IMR-90 (cell line): ENCODE measurements at regions not wholly inside any gene's neighbourhood (a gene's known extent, or its start where the extent isn't known, plus 50 kb on each side); places are given as distances from the start of the nearest gene placed in this dataset.

Source experiments
- ATAC-seq: fragments of 200-7000 bp; cut with Tn5 transposase; 2 replicates; pipeline ENCODE4 v1.9.1; 2020; ENCODE audit warnings: low read depth, mild to moderate bottlenecking, moderate library complexity
- BruUV-seq: library from RNA; stranded (reverse); fragments of 400-500 nt; replicated peaks from 2 replicates; lab custom pipeline; 2021; lab: Mats Ljungman, UMichigan
- CTCF ChIA-PET: fragments of 300-600 bp; formaldehyde crosslinking; extraction: SDS; loops from one replicate; lab custom pipeline; 2021; ENCODE audit warnings: antibody characterized with exemption; lab: Yijun Ruan, JAX
- POLR2A ChIA-PET: fragments of 300-600 bp; sonication (Branson Sonifier 250); formaldehyde crosslinking; loops from one replicate; lab custom pipeline; 2022; ENCODE audit warnings: antibody characterized with exemption; ENCODE audit not compliant: unreplicated experiment; lab: Charles Lee
- DNase-seq: peaks from one replicate; pipeline ENCODE4 v3.0.0; 2013
- H2AFZ ChIP-seq: replicated peaks from 2 replicates; pipeline ENCODE3; 2013; ENCODE audit warnings: low read length, mild to moderate bottlenecking; ENCODE audit not compliant: poor library complexity
- H2AK5ac ChIP-seq: 2 replicates; pipeline ENCODE4 v1.6.1; 2013; ENCODE audit warnings: low read depth, low read length, inconsistent platforms
- H2AK9ac ChIP-seq: replicated peaks from 2 replicates; pipeline ENCODE3; 2013; ENCODE audit warnings: mild to moderate bottlenecking, low read depth, low read length, moderate library complexity; ENCODE audit not compliant: poor library complexity
- H2BK120ac ChIP-seq: 2 replicates; pipeline ENCODE4 v1.6.1; 2013; ENCODE audit warnings: low read depth, low read length, inconsistent platforms
- H2BK15ac ChIP-seq: 3 replicates; pipeline ENCODE4 v1.6.1; 2013; ENCODE audit warnings: low read depth, low read length, inconsistent platforms
- H2BK20ac ChIP-seq: 2 replicates; pipeline ENCODE4 v1.6.1; 2013; ENCODE audit warnings: low read depth, mild to moderate bottlenecking, inconsistent platforms, low read length, moderate library complexity
- H2BK5ac ChIP-seq: 2 replicates; pipeline ENCODE4 v1.6.1; 2013; ENCODE audit warnings: mild to moderate bottlenecking, low read depth, low read length, inconsistent platforms; ENCODE audit not compliant: poor library complexity, severe bottlenecking
- H3K14ac ChIP-seq: replicated peaks from 2 replicates; pipeline ENCODE4 v1.6.1; 2013; ENCODE audit warnings: low read depth, low read length, inconsistent platforms
- H3K18ac ChIP-seq: 2 replicates; pipeline ENCODE4 v1.6.1; 2013; ENCODE audit warnings: low read depth, low read length, control low read depth
- H3K23ac ChIP-seq: 2 replicates; pipeline ENCODE4 v1.6.1; 2013; ENCODE audit warnings: low read depth, low read length, inconsistent platforms
- H3K27ac ChIP-seq: 2 replicates; pipeline ENCODE4 v1.5.1; 2013; ENCODE audit warnings: mild to moderate bottlenecking, control low read depth, low read length; ENCODE audit not compliant: insufficient read depth
- H3K27me3 ChIP-seq: 2 replicates; pipeline ENCODE4 v1.6.1; 2013; ENCODE audit warnings: low read length; ENCODE audit not compliant: control insufficient read depth, insufficient read depth
- H3K36me3 ChIP-seq: 2 replicates; pipeline ENCODE4 v1.6.1; 2013; ENCODE audit warnings: low read length, mixed read lengths; ENCODE audit not compliant: control insufficient read depth, insufficient read depth
- H3K4ac ChIP-seq: 2 replicates; pipeline ENCODE4 v1.6.1; 2013; ENCODE audit warnings: low read depth, low read length, inconsistent platforms
- H3K4me1 ChIP-seq: 2 replicates; pipeline ENCODE4 v1.6.1; 2013; ENCODE audit warnings: low read length, mixed read lengths; ENCODE audit not compliant: control insufficient read depth, insufficient read depth
- H3K4me2 ChIP-seq: 2 replicates; pipeline ENCODE4 v1.6.1; 2013; ENCODE audit warnings: low read depth, mild to moderate bottlenecking, control low read depth, low read length, moderate library complexity
- H3K4me3 ChIP-seq: 2 replicates; pipeline ENCODE4 v1.5.1; 2013; ENCODE audit warnings: low read depth, mild to moderate bottlenecking, control low read depth, low read length, moderate library complexity; ENCODE audit not compliant: insufficient read depth
- H3K56ac ChIP-seq: 2 replicates; pipeline ENCODE4 v1.6.1; 2013; ENCODE audit warnings: low read length, inconsistent platforms; ENCODE audit not compliant: insufficient read depth; ENCODE audit errors: extremely low read depth
- H3K79me1 ChIP-seq, 2 experiments: 2 replicates each; pipeline ENCODE4 v1.6.1; 2013; ENCODE audit warnings: low read length in 2 of 2, inconsistent platforms in 1 of 2, low read depth in 1 of 2
- H3K9ac ChIP-seq: 2 replicates; pipeline ENCODE4 v1.6.1; 2013; ENCODE audit warnings: low read depth, low read length, control low read depth
- H3K9me1 ChIP-seq: 2 replicates; pipeline ENCODE4 v1.6.1; 2013; ENCODE audit warnings: low read length, inconsistent platforms; ENCODE audit not compliant: insufficient read depth
- H3K9me3 ChIP-seq: 2 replicates; pipeline ENCODE4 v1.6.1; 2013; ENCODE audit warnings: low read length; ENCODE audit not compliant: control insufficient read depth, insufficient read depth
- H4K20me1 ChIP-seq: 2 replicates; pipeline ENCODE4 v1.6.1; 2013; ENCODE audit warnings: low read length, inconsistent platforms; ENCODE audit not compliant: insufficient read depth
- H4K5ac ChIP-seq: 2 replicates; pipeline ENCODE4 v1.6.1; 2013; ENCODE audit warnings: mild to moderate bottlenecking, low read depth, low read length, control low read depth
- H4K8ac ChIP-seq, 2 experiments: 2 replicates each; pipeline ENCODE4 v1.6.1; 2013; ENCODE audit warnings: low read depth in 2 of 2, low read length in 2 of 2, control low read depth in 1 of 2, inconsistent platforms in 1 of 2
- H4K91ac ChIP-seq: 2 replicates; pipeline ENCODE4 v1.6.1; 2013; ENCODE audit warnings: low read depth, low read length, inconsistent platforms; ENCODE audit not compliant: insufficient read depth
- BHLHE40 ChIP-seq: fragments of 150-350 bp; IDR thresholded peaks from 2 replicates; pipeline ENCODE4 v1.6.1; 2016; ENCODE audit warnings: mild to moderate bottlenecking, low read depth, low read length
- CEBPB ChIP-seq: IDR thresholded peaks from 2 replicates; pipeline ENCODE4 v1.6.1; 2012; ENCODE audit warnings: low read depth, low read length, improper control_type of control experiment
- CHD1 ChIP-seq: IDR thresholded peaks from 2 replicates; pipeline ENCODE4 v1.6.1; 2012; ENCODE audit warnings: low read depth, low read length, improper control_type of control experiment
- ELK1 ChIP-seq: fragments of 150-350 bp; IDR thresholded peaks from 2 replicates; pipeline ENCODE4 v1.6.1; 2016; ENCODE audit warnings: low read depth, mild to moderate bottlenecking, low read length, moderate library complexity, borderline replicate concordance
- FOS ChIP-seq: fragments of 150-350 bp; IDR thresholded peaks from 2 replicates; pipeline ENCODE4 v1.6.1; 2016; ENCODE audit warnings: low read depth, low read length
- MAFK ChIP-seq: IDR thresholded peaks from 2 replicates; pipeline ENCODE4 v1.6.1; 2012; ENCODE audit warnings: low read depth, low read length, improper control_type of control experiment
- MAZ ChIP-seq: IDR thresholded peaks from 2 replicates; pipeline ENCODE4 v1.6.1; 2012; ENCODE audit warnings: low read depth, mild to moderate bottlenecking, low read length, improper control_type of control experiment, moderate library complexity, borderline replicate concordance
- MXI1 ChIP-seq: IDR thresholded peaks from 2 replicates; pipeline ENCODE4 v1.6.1; 2012; ENCODE audit warnings: low read depth, mild to moderate bottlenecking, low read length, moderate library complexity, borderline replicate concordance
- NFE2L2 ChIP-seq: fragments of 150-350 bp; IDR thresholded peaks from 2 replicates; pipeline ENCODE4 v1.6.1; 2016; ENCODE audit warnings: low read depth, mild to moderate bottlenecking, low read length
- POLR2A ChIP-seq: IDR thresholded peaks from 2 replicates; pipeline ENCODE4 v1.6.1; 2012; ENCODE audit warnings: mild to moderate bottlenecking, low read depth, low read length
- RAD21 ChIP-seq: IDR thresholded peaks from 2 replicates; pipeline ENCODE4 v1.6.1; 2012; ENCODE audit warnings: low read length, improper control_type of control experiment
- RCOR1 ChIP-seq: IDR thresholded peaks from 2 replicates; pipeline ENCODE4 v1.6.1; 2012; ENCODE audit warnings: mild to moderate bottlenecking, low read length, improper control_type of control experiment; ENCODE audit not compliant: insufficient replicate concordance
- RFX5 ChIP-seq: IDR thresholded peaks from 2 replicates; pipeline ENCODE4 v1.8.0; 2012; ENCODE audit warnings: low read depth, mild to moderate bottlenecking, low read length, moderate library complexity
- SMC3 ChIP-seq: fragments of 150-350 bp; IDR thresholded peaks from 2 replicates; pipeline ENCODE4 v1.6.1; 2016; ENCODE audit warnings: low read depth, mild to moderate bottlenecking, antibody characterized with exemption, low read length, moderate library complexity
- USF2 ChIP-seq: fragments of 150-350 bp; IDR thresholded peaks from 2 replicates; pipeline ENCODE4 v1.6.1; 2017; ENCODE audit warnings: mild to moderate bottlenecking, antibody characterized with exemption, low read length, low read depth
- WGBS, 2 experiments: methylation state at CpG; one replicate each; pipeline versions ENCODE4 v1.1.5 to v1.1.7; 2013; ENCODE audit warnings: missing lambda C conversion rate in 2 of 2; ENCODE audit not compliant: insufficient read length in 1 of 2; ENCODE audit errors: extremely low coverage in 2 of 2; 5-methylcytosine and 5-hydroxymethylcytosine counted together
- dilution Hi-C: fragments of 300-500 bp; cut with HindIII; formaldehyde crosslinking; loops from one replicate; pipeline ENCODE4 v1.14.3; 2018; ENCODE audit warnings: low sequenced_read_pairs; ENCODE audit not compliant: unreplicated experiment
- in situ Hi-C: fragments of 300-500 bp; cut with MboI; formaldehyde crosslinking; loops from 3 replicates; pipeline ENCODE4 v1.14.3; 2019; ENCODE audit warnings: low sequenced_read_pairs, inconsistent platforms, mixed read lengths
- intact Hi-C: fragments of 100-400 bp; cut with micrococcal nuclease; formaldehyde crosslinking; loops from 2 replicates; pipeline ENCODE4 v1.10.0; 2022
- TF ChIP-seq, protein P1 (sequence below): conservative IDR thresholded peaks from 2 replicates; pipeline ENCODE4 v1.5.1; 2012; ENCODE audit warnings: mild to moderate bottlenecking, low read depth, low read length, improper control_type of control experiment

GRCh38 chr2:184006998-184007397, 591.3 kb upstream of the ZNF804A start:
- BruUV-seq: no TSS peak
- Histone ChIP-seq H3K56ac (no peak overlapping the region), H3K9me3 (peaks cover 5% of the 10 kb centered on the region; the same call in 1 of the 2 replicates), H3K4ac (no peak overlapping the region), H4K5ac (no peak overlapping the region), H2AK5ac (no peak overlapping the region), H3K4me1 (no peaks in the 10 kb centered on the region), H3K27ac (no peak overlapping the region), H4K8ac (no peak overlapping the region), H3K36me3 (no peaks in the 10 kb centered on the region), H3K9me1 (no peaks in the 10 kb centered on the region), H3K14ac (no peak overlapping the region), H2BK15ac (no peak overlapping the region), H4K91ac (no peak overlapping the region), H3K4me3 (no peak overlapping the region), H2AK9ac (no peak overlapping the region), H2BK20ac (no peak overlapping the region), H2AFZ (no peak overlapping the region), H4K20me1 (no peaks in the 10 kb centered on the region), H3K23ac (no peak overlapping the region), H3K18ac (no peak overlapping the region), H3K27me3 (no peaks in the 10 kb centered on the region), H3K79me1 (no peaks in the 10 kb centered on the region), H3K4me2 (no peak overlapping the region), H2BK5ac (no peak overlapping the region), H2BK120ac (no peak overlapping the region), H3K9ac (no peak overlapping the region)
- intact Hi-C loops: no loop called here
- no peak for DNase-seq
- POLR2A ChIA-PET: no interaction called here
- ATAC-seq: no peak
- TF ChIP-seq, protein P1, sequence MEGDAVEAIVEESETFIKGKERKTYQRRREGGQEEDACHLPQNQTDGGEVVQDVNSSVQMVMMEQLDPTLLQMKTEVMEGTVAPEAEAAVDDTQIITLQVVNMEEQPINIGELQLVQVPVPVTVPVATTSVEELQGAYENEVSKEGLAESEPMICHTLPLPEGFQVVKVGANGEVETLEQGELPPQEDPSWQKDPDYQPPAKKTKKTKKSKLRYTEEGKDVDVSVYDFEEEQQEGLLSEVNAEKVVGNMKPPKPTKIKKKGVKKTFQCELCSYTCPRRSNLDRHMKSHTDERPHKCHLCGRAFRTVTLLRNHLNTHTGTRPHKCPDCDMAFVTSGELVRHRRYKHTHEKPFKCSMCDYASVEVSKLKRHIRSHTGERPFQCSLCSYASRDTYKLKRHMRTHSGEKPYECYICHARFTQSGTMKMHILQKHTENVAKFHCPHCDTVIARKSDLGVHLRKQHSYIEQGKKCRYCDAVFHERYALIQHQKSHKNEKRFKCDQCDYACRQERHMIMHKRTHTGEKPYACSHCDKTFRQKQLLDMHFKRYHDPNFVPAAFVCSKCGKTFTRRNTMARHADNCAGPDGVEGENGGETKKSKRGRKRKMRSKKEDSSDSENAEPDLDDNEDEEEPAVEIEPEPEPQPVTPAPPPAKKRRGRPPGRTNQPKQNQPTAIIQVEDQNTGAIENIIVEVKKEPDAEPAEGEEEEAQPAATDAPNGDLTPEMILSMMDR: no peak
- TF ChIP-seq MAFK (no peak), NFE2L2 (no peak), USF2 (no peak), SMC3 (no peak), ELK1 (no peak), FOS (no peak), MAZ (no peak), CHD1 (no peak), RFX5 (no peak), POLR2A (no peak), MXI1 (no peak), CEBPB (no peak), BHLHE40 (no peak), RAD21 (no peak), RCOR1 (no peak)
- CTCF ChIA-PET: no interaction called here
- WGBS, 2 experiments: no CpG with 5 or more reads among the region's 1 CpG
- in situ Hi-C loops: no loop called here
- dilution Hi-C loops: no loop called here
